K562 (cell line): ENCODE measurements at regions not wholly inside any gene's neighbourhood (a gene's known extent, or its start where the extent isn't known, plus 50 kb on each side); places are given as distances from the start of the nearest gene placed in this dataset.

Source experiments
- ATAC-seq: fragments of 200-7000 bp; cut with Tn5 transposase; 3 replicates; pipeline ENCODE4 v1.9.1; 2020; ENCODE audit warnings: moderate library complexity
- BruUV-seq: library from RNA; stranded (reverse); fragments of 400-500 nt; replicated peaks from 2 replicates; lab custom pipeline; 2021; lab: Mats Ljungman, UMichigan
- CTCF ChIA-PET: fragments of 300-600 bp; formaldehyde crosslinking; extraction: SDS; loops from one replicate; lab custom pipeline; 2021; ENCODE audit warnings: low intra/inter-chr PET ratio; lab: Yijun Ruan, JAX
- POLR2A ChIA-PET: fragments of 300-600, 350-650 bp; sonication (Branson Sonifier 250); formaldehyde crosslinking; extraction: SDS; loops from one replicate; lab custom pipeline; 2021; ENCODE audit warnings: antibody characterized with exemption, inconsistent platforms; lab: Yijun Ruan, JAX
- DNase-seq, 4 experiments: peaks; one replicate each; pipeline versions ENCODE4 v3.0.0 to v3.0.0-alpha.2; 2011 to 2018; ENCODE audit warnings: low spot score in 3 of 4, mixed read lengths in 3 of 4; ENCODE audit errors: extremely low read depth in 1 of 4
- FAIRE-seq: peaks from 2 replicates; lab custom pipeline; 2011; peaks lifted over from hg19 to GRCh38; lab: Jason Lieb, UNC
- H2AFZ ChIP-seq: 2 replicates; pipeline ENCODE4 v1.6.0; 2011; ENCODE audit warnings: low read depth, low read length, control low read depth, inconsistent platforms
- H3K27ac ChIP-seq: fragments of 200-600 bp; 3 replicates; pipeline ENCODE4 v1.8.0; 2011; ENCODE audit warnings: low read depth, mild to moderate bottlenecking, control low read depth, inconsistent platforms, low read length, moderate library complexity, mixed read lengths; ENCODE audit errors: extremely low read depth
- H3K27me3 ChIP-seq, 2 experiments: fragments of 300-600 bp in 1 of 2; 2 replicates in 1 of 2; 3 replicates in 1 of 2; pipeline versions ENCODE4 v1.6.0 to v1.8.0; 2011; ENCODE audit warnings: inconsistent platforms in 2 of 2, low read length in 2 of 2, mild to moderate bottlenecking in 1 of 2, mixed read lengths in 1 of 2, moderate library complexity in 1 of 2; ENCODE audit not compliant: control insufficient read depth in 2 of 2, insufficient read depth in 2 of 2
- H3K36me3 ChIP-seq: fragments of 300-600 bp; 3 replicates; pipeline ENCODE4 v1.8.0; 2011; ENCODE audit warnings: mild to moderate bottlenecking, low read length, inconsistent platforms; ENCODE audit not compliant: control insufficient read depth, insufficient read depth
- H3K4me1 ChIP-seq, 2 experiments: fragments of 200-600 bp in 1 of 2; replicated peaks in 1 of 2; 2 replicates in 1 of 2; 3 replicates in 1 of 2; pipeline versions ENCODE4 v1.5.1 to v1.8.0; 2011; ENCODE audit warnings: inconsistent platforms in 2 of 2, low read length in 2 of 2, mild to moderate bottlenecking in 1 of 2, mixed read lengths in 1 of 2, moderate library complexity in 1 of 2; ENCODE audit not compliant: control insufficient read depth in 2 of 2, insufficient read depth in 2 of 2
- H3K4me2 ChIP-seq: 2 replicates; pipeline ENCODE4 v1.6.1; 2011; ENCODE audit warnings: low read length, control low read depth, inconsistent platforms, mixed read lengths; ENCODE audit not compliant: insufficient read depth
- H3K4me3 ChIP-seq: fragments of 200-600 bp; sonication (generic), shearing (Covaris generic); 2 replicates; pipeline ENCODE4 v1.5.1; 2016; ENCODE audit warnings: control low read depth, inconsistent platforms
- H3K79me2 ChIP-seq: fragments of 200-600 bp; 3 replicates; pipeline ENCODE4 v1.8.0; 2011; ENCODE audit warnings: low read length, inconsistent platforms; ENCODE audit not compliant: control insufficient read depth, insufficient read depth
- H3K9ac ChIP-seq, 2 experiments: 2 replicates each; pipeline versions ENCODE4 v1.6.0 to v1.6.1; 2011; ENCODE audit warnings: low read depth in 2 of 2, low read length in 2 of 2, control low read depth in 1 of 2, inconsistent platforms in 1 of 2, mild to moderate bottlenecking in 1 of 2, mixed read lengths in 1 of 2; ENCODE audit not compliant: insufficient read depth in 1 of 2
- H3K9me1 ChIP-seq: one replicate; pipeline ENCODE4 v1.6.0; 2011; ENCODE audit warnings: inconsistent platforms, mild to moderate bottlenecking, low read length, moderate library complexity; ENCODE audit not compliant: control insufficient read depth, insufficient read depth
- H3K9me3 ChIP-seq: replicated peaks from 2 replicates; pipeline ENCODE4 v1.5.1; 2011; ENCODE audit warnings: low read depth, low read length, inconsistent platforms; ENCODE audit not compliant: control insufficient read depth, insufficient read depth
- H4K20me1 ChIP-seq: replicated peaks from 2 replicates; pipeline ENCODE4 v1.6.1; 2011; ENCODE audit warnings: low read length, inconsistent platforms, mixed read lengths; ENCODE audit not compliant: control insufficient read depth, insufficient read depth
- DACH1 ChIP-seq: fragments of 450-650 bp; IDR thresholded peaks from 2 replicates; pipeline ENCODE4 v1.6.1; 2018; ENCODE audit not compliant: partially characterized antibody
- ELF1 ChIP-seq: fragments of 200-800 bp; sonication (Bioruptor generic); IDR thresholded peaks from 2 replicates; pipeline ENCODE4 v1.6.1; 2016; ENCODE audit warnings: missing genetic modification characterization, missing compliant biosample characterization
- ERF ChIP-seq: fragments of 450-650 bp; formaldehyde crosslinking; IDR thresholded peaks from 2 replicates; pipeline ENCODE4 v1.4.0; 2020; ENCODE audit warnings: mild to moderate bottlenecking, mixed read lengths
- HSF4 ChIP-seq: fragments of 250-450 bp; sonication (Bioruptor Pico); IDR thresholded peaks from 2 replicates; pipeline ENCODE4 v2.1.2; 2022; ENCODE audit warnings: mild to moderate bottlenecking, moderate library complexity, borderline replicate concordance
- LARP7 ChIP-seq: fragments of 450-650 bp; IDR thresholded peaks from 2 replicates; pipeline ENCODE4 v1.6.1; 2016
- MEIS2 ChIP-seq: fragments of 450-650 bp; IDR thresholded peaks from 2 replicates; pipeline ENCODE4 v1.6.1; 2014; ENCODE audit warnings: mild to moderate bottlenecking; ENCODE audit not compliant: partially characterized antibody
- SRSF3 ChIP-seq: fragments of 200-400 bp; formaldehyde crosslinking; IDR thresholded peaks from 2 replicates; pipeline ENCODE4 v1.6.1; 2016; ENCODE audit warnings: mild to moderate bottlenecking, low read length, moderate library complexity; ENCODE audit not compliant: insufficient read depth
- TCF15 ChIP-seq: fragments of 250-450 bp; sonication (Bioruptor Pico); IDR thresholded peaks from 2 replicates; pipeline ENCODE4 v1.8.0; 2022; ENCODE audit warnings: moderate library complexity, mild to moderate bottlenecking, inconsistent platforms
- ZNF124 ChIP-seq: sonication (generic); formaldehyde crosslinking; IDR thresholded peaks from 2 replicates; pipeline ENCODE4 v1.8.1; 2022; ENCODE audit warnings: missing genetic modification reagents
- WGBS: fragments of 100-300 bp; shearing (Covaris generic); methylation state at CpG from one replicate; pipeline ENCODE4 v1.1.6; 2016; ENCODE audit warnings: low coverage, mixed read lengths; ENCODE audit not compliant: insufficient coverage; ENCODE audit errors: missing lambda C conversion rate; 5-methylcytosine and 5-hydroxymethylcytosine counted together
- in situ Hi-C: fragments of 300-500 bp; cut with MboI; formaldehyde crosslinking; loops from 4 replicates; pipeline ENCODE4 v1.15.0; 2018; ENCODE audit warnings: inconsistent platforms, mixed read lengths
- intact Hi-C: fragments of 100-400 bp; cut with micrococcal nuclease; formaldehyde crosslinking; loops from 2 replicates; pipeline ENCODE4 v1.14.2; 2022
- TF ChIP-seq, protein P1 (sequence below): fragments of 450-650 bp; IDR thresholded peaks from 2 replicates; pipeline ENCODE4 v1.6.1; 2016; ENCODE audit warnings: mild to moderate bottlenecking, moderate library complexity

DNA sequence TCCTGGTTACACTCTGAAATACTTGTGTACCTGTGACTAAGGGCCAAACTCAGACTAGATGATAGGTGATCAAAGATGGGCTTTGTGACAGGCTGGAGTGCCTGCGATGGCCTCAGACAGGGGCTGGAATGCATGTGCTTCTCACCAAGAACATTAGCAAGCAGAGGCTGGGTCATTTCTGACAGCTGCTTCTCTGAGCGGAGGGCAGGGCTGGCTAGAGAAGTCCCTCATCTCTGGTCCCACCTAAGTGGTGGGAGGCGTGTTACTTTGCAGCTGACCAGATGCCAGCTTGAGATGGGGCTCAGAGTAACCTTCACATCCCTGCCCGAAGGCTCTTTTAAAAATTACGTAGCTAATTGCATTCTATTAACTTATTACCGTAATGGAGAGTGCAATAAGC is 106.8 kb upstream of the RTL1 start (continued):
- TF ChIP-seq SRSF3 = no peak

DNA sequence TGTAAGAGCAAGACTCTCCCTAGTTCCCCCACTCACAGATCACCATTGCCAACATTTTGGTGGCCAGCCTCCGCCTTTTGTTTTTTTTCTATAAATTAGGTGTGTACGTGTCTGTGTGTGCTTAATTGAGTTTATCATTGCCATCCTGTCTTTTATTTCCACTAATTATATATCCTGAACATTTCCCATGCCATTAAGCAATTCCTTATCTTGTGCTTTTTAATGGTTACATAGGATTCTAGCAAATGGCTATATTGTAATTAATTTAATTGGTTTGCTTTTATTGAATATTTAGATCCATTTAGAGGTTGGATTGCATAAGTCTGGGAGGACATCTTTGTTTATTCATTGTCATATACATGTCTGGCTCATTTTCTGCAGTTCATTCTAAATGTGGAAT is 107.3 kb upstream of the RTL1 start:
- no TSS peak for BruUV-seq
- FAIRE-seq = no peak
- CTCF ChIA-PET = no interaction called here

More for the DNA sequence above, 107.3 kb upstream of the RTL1 start:
- Histone ChIP-seq H4K20me1 (no peaks in the 10 kb centered on the region), H3K27ac (no peak overlapping the region), H3K4me1 (no peaks in the 10 kb centered on the region), H3K9ac (no peak overlapping the region), H3K4me2 (no peak overlapping the region), H3K27me3 (no peaks in the 10 kb centered on the region; a peak in 1 of 5 replicates), H3K36me3 (no peaks in the 10 kb centered on the region), H3K4me3 (no peak overlapping the region), H2AFZ (no peak overlapping the region), H3K79me2 (no peaks in the 10 kb centered on the region), H3K9me3 (no peaks in the 10 kb centered on the region), H3K9me1 (no peaks in the 10 kb centered on the region)
- DNase-seq = no peak
- intact Hi-C loops (no loop called here), in situ Hi-C loops (no loop called here)
- no peak for TF ChIP-seq ELF1 (tag)
- TF ChIP-seq ERF (CRISPR knock-in tag) = no peak
- no peak for TF ChIP-seq DACH1
- TF ChIP-seq MEIS2 = no peak
- no peak for TF ChIP-seq TCF15 (CRISPR knock-in tag)
- no peak for TF ChIP-seq LARP7
- TF ChIP-seq, protein P1, sequence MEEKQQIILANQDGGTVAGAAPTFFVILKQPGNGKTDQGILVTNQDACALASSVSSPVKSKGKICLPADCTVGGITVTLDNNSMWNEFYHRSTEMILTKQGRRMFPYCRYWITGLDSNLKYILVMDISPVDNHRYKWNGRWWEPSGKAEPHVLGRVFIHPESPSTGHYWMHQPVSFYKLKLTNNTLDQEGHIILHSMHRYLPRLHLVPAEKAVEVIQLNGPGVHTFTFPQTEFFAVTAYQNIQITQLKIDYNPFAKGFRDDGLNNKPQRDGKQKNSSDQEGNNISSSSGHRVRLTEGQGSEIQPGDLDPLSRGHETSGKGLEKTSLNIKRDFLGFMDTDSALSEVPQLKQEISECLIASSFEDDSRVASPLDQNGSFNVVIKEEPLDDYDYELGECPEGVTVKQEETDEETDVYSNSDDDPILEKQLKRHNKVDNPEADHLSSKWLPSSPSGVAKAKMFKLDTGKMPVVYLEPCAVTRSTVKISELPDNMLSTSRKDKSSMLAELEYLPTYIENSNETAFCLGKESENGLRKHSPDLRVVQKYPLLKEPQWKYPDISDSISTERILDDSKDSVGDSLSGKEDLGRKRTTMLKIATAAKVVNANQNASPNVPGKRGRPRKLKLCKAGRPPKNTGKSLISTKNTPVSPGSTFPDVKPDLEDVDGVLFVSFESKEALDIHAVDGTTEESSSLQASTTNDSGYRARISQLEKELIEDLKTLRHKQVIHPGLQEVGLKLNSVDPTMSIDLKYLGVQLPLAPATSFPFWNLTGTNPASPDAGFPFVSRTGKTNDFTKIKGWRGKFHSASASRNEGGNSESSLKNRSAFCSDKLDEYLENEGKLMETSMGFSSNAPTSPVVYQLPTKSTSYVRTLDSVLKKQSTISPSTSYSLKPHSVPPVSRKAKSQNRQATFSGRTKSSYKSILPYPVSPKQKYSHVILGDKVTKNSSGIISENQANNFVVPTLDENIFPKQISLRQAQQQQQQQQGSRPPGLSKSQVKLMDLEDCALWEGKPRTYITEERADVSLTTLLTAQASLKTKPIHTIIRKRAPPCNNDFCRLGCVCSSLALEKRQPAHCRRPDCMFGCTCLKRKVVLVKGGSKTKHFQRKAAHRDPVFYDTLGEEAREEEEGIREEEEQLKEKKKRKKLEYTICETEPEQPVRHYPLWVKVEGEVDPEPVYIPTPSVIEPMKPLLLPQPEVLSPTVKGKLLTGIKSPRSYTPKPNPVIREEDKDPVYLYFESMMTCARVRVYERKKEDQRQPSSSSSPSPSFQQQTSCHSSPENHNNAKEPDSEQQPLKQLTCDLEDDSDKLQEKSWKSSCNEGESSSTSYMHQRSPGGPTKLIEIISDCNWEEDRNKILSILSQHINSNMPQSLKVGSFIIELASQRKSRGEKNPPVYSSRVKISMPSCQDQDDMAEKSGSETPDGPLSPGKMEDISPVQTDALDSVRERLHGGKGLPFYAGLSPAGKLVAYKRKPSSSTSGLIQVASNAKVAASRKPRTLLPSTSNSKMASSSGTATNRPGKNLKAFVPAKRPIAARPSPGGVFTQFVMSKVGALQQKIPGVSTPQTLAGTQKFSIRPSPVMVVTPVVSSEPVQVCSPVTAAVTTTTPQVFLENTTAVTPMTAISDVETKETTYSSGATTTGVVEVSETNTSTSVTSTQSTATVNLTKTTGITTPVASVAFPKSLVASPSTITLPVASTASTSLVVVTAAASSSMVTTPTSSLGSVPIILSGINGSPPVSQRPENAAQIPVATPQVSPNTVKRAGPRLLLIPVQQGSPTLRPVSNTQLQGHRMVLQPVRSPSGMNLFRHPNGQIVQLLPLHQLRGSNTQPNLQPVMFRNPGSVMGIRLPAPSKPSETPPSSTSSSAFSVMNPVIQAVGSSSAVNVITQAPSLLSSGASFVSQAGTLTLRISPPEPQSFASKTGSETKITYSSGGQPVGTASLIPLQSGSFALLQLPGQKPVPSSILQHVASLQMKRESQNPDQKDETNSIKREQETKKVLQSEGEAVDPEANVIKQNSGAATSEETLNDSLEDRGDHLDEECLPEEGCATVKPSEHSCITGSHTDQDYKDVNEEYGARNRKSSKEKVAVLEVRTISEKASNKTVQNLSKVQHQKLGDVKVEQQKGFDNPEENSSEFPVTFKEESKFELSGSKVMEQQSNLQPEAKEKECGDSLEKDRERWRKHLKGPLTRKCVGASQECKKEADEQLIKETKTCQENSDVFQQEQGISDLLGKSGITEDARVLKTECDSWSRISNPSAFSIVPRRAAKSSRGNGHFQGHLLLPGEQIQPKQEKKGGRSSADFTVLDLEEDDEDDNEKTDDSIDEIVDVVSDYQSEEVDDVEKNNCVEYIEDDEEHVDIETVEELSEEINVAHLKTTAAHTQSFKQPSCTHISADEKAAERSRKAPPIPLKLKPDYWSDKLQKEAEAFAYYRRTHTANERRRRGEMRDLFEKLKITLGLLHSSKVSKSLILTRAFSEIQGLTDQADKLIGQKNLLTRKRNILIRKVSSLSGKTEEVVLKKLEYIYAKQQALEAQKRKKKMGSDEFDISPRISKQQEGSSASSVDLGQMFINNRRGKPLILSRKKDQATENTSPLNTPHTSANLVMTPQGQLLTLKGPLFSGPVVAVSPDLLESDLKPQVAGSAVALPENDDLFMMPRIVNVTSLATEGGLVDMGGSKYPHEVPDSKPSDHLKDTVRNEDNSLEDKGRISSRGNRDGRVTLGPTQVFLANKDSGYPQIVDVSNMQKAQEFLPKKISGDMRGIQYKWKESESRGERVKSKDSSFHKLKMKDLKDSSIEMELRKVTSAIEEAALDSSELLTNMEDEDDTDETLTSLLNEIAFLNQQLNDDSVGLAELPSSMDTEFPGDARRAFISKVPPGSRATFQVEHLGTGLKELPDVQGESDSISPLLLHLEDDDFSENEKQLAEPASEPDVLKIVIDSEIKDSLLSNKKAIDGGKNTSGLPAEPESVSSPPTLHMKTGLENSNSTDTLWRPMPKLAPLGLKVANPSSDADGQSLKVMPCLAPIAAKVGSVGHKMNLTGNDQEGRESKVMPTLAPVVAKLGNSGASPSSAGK = no peak
- no peak for TF ChIP-seq HSF4
- TF ChIP-seq ZNF124 (CRISPR knock-in tag) = no peak
- ATAC-seq = no peak
- 10% methylated on average over 2 of the region's 2 CpGs for WGBS
- POLR2A ChIA-PET = no interaction called here
